Neural progenitor cell (in vitro differentiated cells): ENCODE measurements at regions not wholly inside any gene's neighbourhood (a gene's known extent, or its start where the extent isn't known, plus 50 kb on each side); places are given as distances from the start of the nearest gene placed in this dataset.

Experiments
- DNase-seq: peaks from one replicate; pipeline ENCODE4 v3.0.0-alpha.2; 2016; ENCODE audit warnings: low spot score
- H2AFZ ChIP-seq: fragments of 200-600 bp; sonication (generic); replicated peaks from 2 replicates; pipeline ENCODE4 v1.6.1; 2016; ENCODE audit warnings: antibody characterized with exemption
- H3F3A ChIP-seq: fragments of 200-600 bp; sonication (generic); 2 replicates; pipeline ENCODE4 v1.6.1; 2016; ENCODE audit warnings: antibody characterized with exemption, low read depth
- H3K27ac ChIP-seq: fragments of 200-600 bp; sonication (generic); 2 replicates; pipeline ENCODE4 v1.5.1; 2016; ENCODE audit warnings: mild to moderate bottlenecking
- H3K27me3 ChIP-seq: fragments of 200-600 bp; sonication (generic); 2 replicates; pipeline ENCODE4 v1.6.1; 2016; ENCODE audit warnings: mild to moderate bottlenecking, moderate library complexity
- H3K36me3 ChIP-seq: fragments of 200-600 bp; sonication (generic); 2 replicates; pipeline ENCODE4 v1.5.1; 2016
- H3K4me1 ChIP-seq: fragments of 200-600 bp; sonication (generic); 2 replicates; pipeline ENCODE4 v1.6.1; 2016; ENCODE audit warnings: mixed run types
- H3K4me2 ChIP-seq: fragments of 200-600 bp; sonication (generic); 2 replicates; pipeline ENCODE4 v1.6.1; 2016
- H3K4me3 ChIP-seq: fragments of 200-600 bp; sonication (generic); 2 replicates; pipeline ENCODE4 v1.5.1; 2016
- H3K79me2 ChIP-seq: fragments of 200-600 bp; sonication (generic); 2 replicates; pipeline ENCODE4 v1.6.1; 2016; ENCODE audit warnings: low read depth
- H3K9ac ChIP-seq: fragments of 200-600 bp; sonication (generic); 2 replicates; pipeline ENCODE4 v1.6.1; 2016
- H3K9me3 ChIP-seq: fragments of 200-600 bp; sonication (generic); 2 replicates; pipeline ENCODE4 v1.5.1; 2016; ENCODE audit warnings: low read depth
- H4K20me1 ChIP-seq: fragments of 200-600 bp; sonication (generic); 2 replicates; pipeline ENCODE4 v1.6.1; 2016; ENCODE audit warnings: low read depth
- H3K27ac Mint-ChIP-seq: 3 replicates; pipeline ENCODE4 v1.8.0; 2021; ENCODE audit warnings: mixed read lengths
- H3K27me3 Mint-ChIP-seq: 2 replicates; pipeline ENCODE4 v1.8.0; 2022; ENCODE audit warnings: low read depth, mild to moderate bottlenecking, inconsistent platforms, moderate library complexity, mixed read lengths; ENCODE audit not compliant: insufficient read depth
- H3K36me3 Mint-ChIP-seq: 3 replicates; pipeline ENCODE4 v1.8.0; 2021; ENCODE audit warnings: mixed read lengths
- H3K4me1 Mint-ChIP-seq: 3 replicates; pipeline ENCODE4 v1.8.0; 2021; ENCODE audit warnings: mixed read lengths
- H3K4me3 Mint-ChIP-seq: 3 replicates; pipeline ENCODE4 v1.8.0; 2021; ENCODE audit warnings: mild to moderate bottlenecking, moderate library complexity, mixed read lengths
- H3K9me3 Mint-ChIP-seq: 3 replicates; pipeline ENCODE4 v1.8.0; 2020; ENCODE audit warnings: mixed read lengths
- CTCF ChIP-seq: fragments of 200-600 bp; sonication (generic); IDR thresholded peaks from 2 replicates; pipeline ENCODE4 v1.5.1; 2017; ENCODE audit warnings: antibody characterized with exemption, mild to moderate bottlenecking
- EZH2 ChIP-seq: fragments of 200-600 bp; sonication (generic); IDR thresholded peaks from 2 replicates; pipeline ENCODE4 v1.6.1; 2017; ENCODE audit warnings: antibody characterized with exemption, mild to moderate bottlenecking, moderate library complexity
- EZH2phosphoT487 ChIP-seq: fragments of 200-600 bp; sonication (generic); IDR thresholded peaks from 2 replicates; pipeline ENCODE4 v1.6.1; 2017; ENCODE audit warnings: antibody characterized with exemption

- no peak for DNase-seq
- H3K36me3 ChIP-seq, result no peaks in the 10 kb centered on the region
- H3K4me3 ChIP-seq, result no peak overlapping the region
- no peak overlapping the region for H3K27ac Mint-ChIP-seq
- H3K79me2 ChIP-seq, result no peaks in the 10 kb centered on the region
- no peaks in the 10 kb centered on the region for H4K20me1 ChIP-seq
- no peaks in the 10 kb centered on the region for H3K36me3 Mint-ChIP-seq
- H3K27me3 ChIP-seq, result no peaks in the 10 kb centered on the region
- no peak overlapping the region for H3K9ac ChIP-seq
- H3K9me3 ChIP-seq, result no peaks in the 10 kb centered on the region
- H3K4me1 Mint-ChIP-seq, result no peaks in the 10 kb centered on the region
- no peaks in the 10 kb centered on the region for H3K27me3 Mint-ChIP-seq
- H3K27ac ChIP-seq, result no peak overlapping the region
- no peak overlapping the region for H3K4me2 ChIP-seq
- H3K4me3 Mint-ChIP-seq, result no peak overlapping the region
- TF ChIP-seq CTCF, result no peak
- no peaks in the 10 kb centered on the region for H3K9me3 Mint-ChIP-seq
- H3K4me1 ChIP-seq, result no peaks in the 10 kb centered on the region
- H2AFZ ChIP-seq, result no peak overlapping the region
- H3F3A ChIP-seq, result no peaks in the 10 kb centered on the region
These were observed 771.0 kb upstream of the CDH7 start for GRCh38 chr18:64979791-64980190.

- Histone ChIP-seq H2AFZ (no peak overlapping the region), H3K79me2 (no peaks in the 10 kb centered on the region), H3K9me3 (no peaks in the 10 kb centered on the region), H3K27me3 (no peaks in the 10 kb centered on the region), H3K36me3 (no peaks in the 10 kb centered on the region), H3K4me2 (no peak overlapping the region), H3K4me1 (no peaks in the 10 kb centered on the region), H3F3A (no peaks in the 10 kb centered on the region), H3K4me3 (no peak overlapping the region), H3K27ac (no peak overlapping the region), H4K20me1 (no peaks in the 10 kb centered on the region), H3K9ac (no peak overlapping the region)
- H3K4me1 Mint-ChIP-seq, result peaks cover 2% of the 10 kb centered on the region
- no peak overlapping the region for H3K27ac Mint-ChIP-seq
- DNase-seq, result peak; percentile 33
- H3K4me3 Mint-ChIP-seq, result no peak overlapping the region
- H3K27me3 Mint-ChIP-seq, result no peaks in the 10 kb centered on the region
- no peaks in the 10 kb centered on the region for H3K9me3 Mint-ChIP-seq
- no peaks in the 10 kb centered on the region for H3K36me3 Mint-ChIP-seq
- TF ChIP-seq CTCF, result no peak
- TF ChIP-seq EZH2, result no peak
- no peak for TF ChIP-seq EZH2phosphoT487
These were observed 776.3 kb upstream of the CDH7 start for GRCh38 chr18:64974391-64975125.

DNA sequence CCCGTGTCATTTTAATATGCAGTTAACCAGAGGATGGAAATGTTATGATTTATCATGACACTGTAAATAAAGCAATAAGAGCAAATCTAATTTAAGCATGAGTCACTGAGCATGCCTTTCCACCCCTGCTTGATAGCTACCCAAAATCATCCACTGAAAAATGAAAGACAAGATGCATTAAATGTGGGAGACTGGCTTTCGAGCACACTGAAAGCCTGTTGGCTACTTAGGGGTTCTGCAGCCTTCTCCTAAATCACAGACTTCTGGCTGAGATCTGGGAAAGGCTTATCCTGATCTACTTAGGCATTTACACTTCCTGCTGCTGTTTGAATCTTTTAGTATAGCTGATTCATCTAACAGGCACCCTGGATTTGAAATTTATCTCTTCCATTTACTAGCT, 778.3 kb upstream of the CDH7 start:
- no peak overlapping the region for H2AFZ ChIP-seq
- H3K27ac ChIP-seq, result no peak overlapping the region
- no peaks in the 10 kb centered on the region for H3K4me1 ChIP-seq
- no peaks in the 10 kb centered on the region for H3K79me2 ChIP-seq
- H3K36me3 ChIP-seq, result no peaks in the 10 kb centered on the region
- H3K9ac ChIP-seq, result no peak overlapping the region
- no peaks in the 10 kb centered on the region for H3F3A ChIP-seq
- Mint-ChIP-seq H3K27me3 (no peaks in the 10 kb centered on the region), H3K4me1 (peaks cover 2% of the 10 kb centered on the region), H3K9me3 (no peaks in the 10 kb centered on the region), H3K4me3 (no peak overlapping the region), H3K27ac (no peak overlapping the region), H3K36me3 (no peaks in the 10 kb centered on the region)
- H3K9me3 ChIP-seq, result no peaks in the 10 kb centered on the region
- no peak overlapping the region for H3K4me2 ChIP-seq
- TF ChIP-seq CTCF, result no peak
- no peak for TF ChIP-seq EZH2
- TF ChIP-seq EZH2phosphoT487, result no peak
- no peaks in the 10 kb centered on the region for H4K20me1 ChIP-seq
- H3K27me3 ChIP-seq, result no peaks in the 10 kb centered on the region
- no peak overlapping the region for H3K4me3 ChIP-seq
- DNase-seq, result peak; percentile 14
